ENCODE measurements at regions not wholly inside any gene's neighbourhood (a gene's known extent, or its start where the extent isn't known, plus 50 kb on each side); places are given as distances from the start of the nearest gene placed in this dataset.
A peak's percentile ranks its signal among the peaks of the same experiment; 100 is the strongest.
"Not testable (repeated sequence)": the region's sequence is repeated elsewhere in the genome, so short reads cannot be mapped to it uniquely, and the experiment has no call there.

GRCh38 chr10:28991333-28992270 lies 297.3 kb upstream of the LYZL1 start:
- H3K4me1 ChIP-seq = no peaks in the 10 kb centered on the region
- H3K27me3 ChIP-seq = no peaks in the 10 kb centered on the region
- H3K36me3 ChIP-seq = no peaks in the 10 kb centered on the region
- H3K27ac ChIP-seq = no peak overlapping the region
- no peaks in the 10 kb centered on the region for H3K9me3 ChIP-seq
- H3K4me3 ChIP-seq = no peak overlapping the region
- DNase-seq (ENCODE audit: low spot score in 2 of 2) = no peak
- TF ChIP-seq EP300 (IDR thresholded peaks at IDR 0.05) (no peak), CTCF (IDR thresholded peaks at IDR 0.05) (peak; percentile 48 to 50), POLR2A (IDR thresholded peaks at IDR 0.05) (no peak), POLR2AphosphoS5 (IDR thresholded peaks at IDR 0.05) (no peak)
- 53% methylated on average over 7 of the region's 7 CpGs for WGBS

DNA sequence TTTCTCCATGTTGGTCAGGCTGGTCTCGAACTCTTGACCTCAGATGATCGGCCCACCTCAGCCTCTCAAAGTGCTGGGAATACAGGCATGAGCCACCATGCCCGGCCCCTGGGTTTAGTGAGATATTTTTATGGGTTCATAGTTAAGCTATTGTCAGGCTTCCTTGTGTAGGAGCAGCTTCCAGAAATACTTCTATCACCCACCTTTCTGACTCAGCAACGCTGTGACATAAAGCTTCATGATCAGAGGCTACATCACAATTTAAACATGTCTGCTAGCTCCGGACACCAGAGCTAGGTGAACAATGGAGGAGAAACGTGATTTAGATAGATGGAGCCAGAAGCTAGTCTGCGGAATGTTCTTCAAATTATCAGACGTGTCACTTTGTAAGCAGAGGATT lies 295.8 kb upstream of the LYZL1 start:
- Histone ChIP-seq H3K9me3 (no peaks in the 10 kb centered on the region), H3K36me3 (no peaks in the 10 kb centered on the region), H3K4me3 (no peak overlapping the region), H3K4me1 (no peaks in the 10 kb centered on the region), H3K27me3 (no peaks in the 10 kb centered on the region), H3K27ac (no peak overlapping the region)
- DNase-seq (ENCODE audit: low spot score in 2 of 2) = no peak
- WGBS = 95% methylated on average over 7 of the region's 8 CpGs
- TF ChIP-seq POLR2AphosphoS5 (IDR thresholded peaks at IDR 0.05) (no peak), POLR2A (IDR thresholded peaks at IDR 0.05) (no peak), CTCF (IDR thresholded peaks at IDR 0.05) (no peak), EP300 (IDR thresholded peaks at IDR 0.05) (no peak)

DNA sequence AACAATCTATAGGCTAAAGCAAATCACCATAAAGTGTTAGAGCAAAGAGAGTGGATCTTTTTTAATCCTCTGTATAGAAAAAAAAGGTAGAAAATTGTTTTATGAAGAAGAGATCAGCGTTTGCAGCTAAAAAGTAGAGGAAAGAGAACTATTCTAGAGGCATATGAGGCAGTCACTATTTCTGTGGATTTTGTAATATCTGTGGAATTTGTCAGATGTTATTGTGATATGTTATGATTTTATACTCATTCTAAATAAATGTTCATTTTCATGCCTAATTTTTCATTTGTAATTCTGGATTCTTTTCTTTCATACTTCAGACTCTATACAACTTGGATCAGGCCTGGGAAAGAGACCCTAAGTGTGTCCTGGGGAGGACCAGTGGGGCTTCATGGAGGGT lies 295.0 kb upstream of the LYZL1 start:
- H3K27me3 ChIP-seq = no peaks in the 10 kb centered on the region
- no peaks in the 10 kb centered on the region for H3K9me3 ChIP-seq
- no peaks in the 10 kb centered on the region for H3K36me3 ChIP-seq
- no peak for DNase-seq (ENCODE audit: low spot score in 2 of 2)
- H3K4me3 ChIP-seq = no peak overlapping the region
- H3K27ac ChIP-seq = no peak overlapping the region
- H3K4me1 ChIP-seq = no peaks in the 10 kb centered on the region
- WGBS = 74% methylated on average over 1 of the region's 1 CpG
- no peak for TF ChIP-seq POLR2A (IDR thresholded peaks at IDR 0.05)
- no peak for TF ChIP-seq EP300 (IDR thresholded peaks at IDR 0.05)
- TF ChIP-seq CTCF (IDR thresholded peaks at IDR 0.05) = no peak
- no peak for TF ChIP-seq POLR2AphosphoS5 (IDR thresholded peaks at IDR 0.05)

DNA sequence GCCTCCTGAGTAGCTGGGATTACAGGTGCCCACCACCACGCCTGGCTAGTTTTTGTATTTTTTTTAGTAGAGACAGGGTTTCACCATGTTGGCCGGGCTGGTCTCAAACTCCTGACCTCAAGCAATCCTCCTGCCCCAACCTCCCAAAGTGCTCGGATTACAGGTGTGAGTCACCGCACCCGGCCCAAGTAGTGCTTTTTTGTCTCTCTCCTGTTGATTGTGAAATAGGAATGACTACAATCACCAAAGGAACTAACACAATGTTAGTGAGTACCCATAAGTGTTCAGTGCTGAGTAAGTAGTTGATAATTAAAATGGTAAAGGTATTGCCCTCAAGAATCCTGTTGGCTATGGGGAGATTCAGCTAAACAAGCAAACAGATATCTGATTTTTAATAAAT lies 294.1 kb upstream of the LYZL1 start:
- not testable (repeated sequence) for H3K27me3 ChIP-seq; H3K9me3 ChIP-seq; H3K4me1 ChIP-seq; DNase-seq (ENCODE audit: low spot score in 2 of 2); H3K36me3 ChIP-seq; H3K4me3 ChIP-seq; H3K27ac ChIP-seq
- WGBS = 91% methylated on average over 5 of the region's 5 CpGs

- no peaks in the 10 kb centered on the region for H3K27me3 ChIP-seq
- no peaks in the 10 kb centered on the region for H3K4me1 ChIP-seq
- DNase-seq (ENCODE audit: low spot score in 2 of 2) = no peak
- no peaks in the 10 kb centered on the region for H3K36me3 ChIP-seq
- H3K27ac ChIP-seq = no peak overlapping the region
- H3K9me3 ChIP-seq = no peaks in the 10 kb centered on the region
- whole genome bisulfite sequencing = 97% methylated on average over 4 of the region's 4 CpGs
- no peak overlapping the region for H3K4me3 ChIP-seq
- TF ChIP-seq POLR2AphosphoS5 (IDR thresholded peaks at IDR 0.05) (no peak), EP300 (IDR thresholded peaks at IDR 0.05) (no peak), POLR2A (IDR thresholded peaks at IDR 0.05) (no peak), CTCF (IDR thresholded peaks at IDR 0.05) (no peak)
These were observed 293.4 kb upstream of the LYZL1 start for GRCh38 chr10:28995497-28995896.
